Endodermal cell (in vitro differentiated cells): ENCODE measurements at regions not wholly inside any gene's neighbourhood (a gene's known extent, or its start where the extent isn't known, plus 50 kb on each side); places are given as distances from the start of the nearest gene placed in this dataset.

Experiments used
- DNase-seq: peaks from one replicate; pipeline ENCODE4 v3.0.0-alpha.2; 2017
- H3K27ac ChIP-seq: 2 replicates; pipeline ENCODE4 v1.5.1; 2013; ENCODE audit warnings: mild to moderate bottlenecking, low read depth, low read length, moderate library complexity
- H3K27me3 ChIP-seq: 2 replicates; pipeline ENCODE4 v1.6.1; 2013; ENCODE audit warnings: mild to moderate bottlenecking, low read length, moderate library complexity; ENCODE audit not compliant: insufficient read depth, control insufficient read depth, poor library complexity, severe bottlenecking
- H3K36me3 ChIP-seq: 2 replicates; pipeline ENCODE4 v1.7.0; 2013; ENCODE audit warnings: mild to moderate bottlenecking, low read length, moderate library complexity; ENCODE audit not compliant: control insufficient read depth, insufficient read depth
- H3K4me1 ChIP-seq: one replicate; pipeline ENCODE4 v1.7.0; 2013; ENCODE audit warnings: low read length; ENCODE audit not compliant: control insufficient read depth, insufficient read depth
- H3K4me3 ChIP-seq: 2 replicates; pipeline ENCODE4 v1.5.1; 2013; ENCODE audit warnings: mild to moderate bottlenecking, low read length, moderate library complexity
- H3K9ac ChIP-seq: 2 replicates; pipeline ENCODE4 v1.6.1; 2013; ENCODE audit warnings: mild to moderate bottlenecking, low read length, moderate library complexity; ENCODE audit not compliant: poor library complexity, severe bottlenecking; ENCODE audit errors: extremely low read depth
- H3K9me3 ChIP-seq: 2 replicates; pipeline ENCODE4 v1.6.1; 2013; ENCODE audit warnings: mild to moderate bottlenecking, low read length, moderate library complexity; ENCODE audit not compliant: control insufficient read depth
- H3K27ac Mint-ChIP-seq: 2 replicates; pipeline ENCODE4 v1.8.0; 2020; ENCODE audit warnings: mixed read lengths
- H3K27me3 Mint-ChIP-seq: 2 replicates; pipeline ENCODE4 v1.8.0; 2021; ENCODE audit warnings: mild to moderate bottlenecking, mixed read lengths; ENCODE audit not compliant: insufficient read depth
- H3K36me3 Mint-ChIP-seq: 2 replicates; pipeline ENCODE4 v1.8.0; 2020; ENCODE audit warnings: low read depth, mixed read lengths
- H3K4me1 Mint-ChIP-seq: 2 replicates; pipeline ENCODE4 v1.8.0; 2020; ENCODE audit warnings: mixed read lengths
- H3K4me3 Mint-ChIP-seq: 2 replicates; pipeline ENCODE4 v1.8.0; 2020; ENCODE audit warnings: mild to moderate bottlenecking, moderate library complexity, mixed read lengths
- H3K9me3 Mint-ChIP-seq: 2 replicates; pipeline ENCODE4 v1.8.0; 2020; ENCODE audit warnings: mild to moderate bottlenecking, mixed read lengths
- WGBS, 2 experiments: methylation state at CpG; one replicate each; pipeline versions ENCODE4 v1.1.5 to v1.1.7; 2013; ENCODE audit warnings: missing lambda C conversion rate in 2 of 2, mixed read lengths in 1 of 2; ENCODE audit not compliant: insufficient coverage in 1 of 2, insufficient read length in 1 of 2; 5-methylcytosine and 5-hydroxymethylcytosine counted together
- TF ChIP-seq, protein P1 (sequence below): fragments of 200-600 bp; sonication (generic); conservative IDR thresholded peaks from 2 replicates; pipeline ENCODE4 v1.5.0; 2021; ENCODE audit warnings: antibody characterized with exemption, mild to moderate bottlenecking

GRCh38 chr13:102945324-102945815, 99.5 kb downstream of the ERCC5 start:
- Mint-ChIP-seq H3K36me3 (no peaks in the 10 kb centered on the region), H3K4me1 (peaks cover 11% of the 10 kb centered on the region)
- TF ChIP-seq, protein P1, sequence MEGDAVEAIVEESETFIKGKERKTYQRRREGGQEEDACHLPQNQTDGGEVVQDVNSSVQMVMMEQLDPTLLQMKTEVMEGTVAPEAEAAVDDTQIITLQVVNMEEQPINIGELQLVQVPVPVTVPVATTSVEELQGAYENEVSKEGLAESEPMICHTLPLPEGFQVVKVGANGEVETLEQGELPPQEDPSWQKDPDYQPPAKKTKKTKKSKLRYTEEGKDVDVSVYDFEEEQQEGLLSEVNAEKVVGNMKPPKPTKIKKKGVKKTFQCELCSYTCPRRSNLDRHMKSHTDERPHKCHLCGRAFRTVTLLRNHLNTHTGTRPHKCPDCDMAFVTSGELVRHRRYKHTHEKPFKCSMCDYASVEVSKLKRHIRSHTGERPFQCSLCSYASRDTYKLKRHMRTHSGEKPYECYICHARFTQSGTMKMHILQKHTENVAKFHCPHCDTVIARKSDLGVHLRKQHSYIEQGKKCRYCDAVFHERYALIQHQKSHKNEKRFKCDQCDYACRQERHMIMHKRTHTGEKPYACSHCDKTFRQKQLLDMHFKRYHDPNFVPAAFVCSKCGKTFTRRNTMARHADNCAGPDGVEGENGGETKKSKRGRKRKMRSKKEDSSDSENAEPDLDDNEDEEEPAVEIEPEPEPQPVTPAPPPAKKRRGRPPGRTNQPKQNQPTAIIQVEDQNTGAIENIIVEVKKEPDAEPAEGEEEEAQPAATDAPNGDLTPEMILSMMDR, result no peak

GRCh38 chr13:102944821-102945220, 99.0 kb downstream of the ERCC5 start:
- H3K27me3 Mint-ChIP-seq, result peaks cover 23% of the 10 kb centered on the region
- H3K4me1 Mint-ChIP-seq, result peaks cover 8% of the 10 kb centered on the region
- Histone ChIP-seq H3K4me1 (peaks cover 3% of the 10 kb centered on the region), H3K27ac (no peak overlapping the region), H3K27me3 (peaks cover 34% of the 10 kb centered on the region), H3K4me3 (no peak overlapping the region), H3K36me3 (no peaks in the 10 kb centered on the region), H3K9ac (no peak overlapping the region), H3K9me3 (peaks cover 12% of the 10 kb centered on the region)
- no peaks in the 10 kb centered on the region for H3K36me3 Mint-ChIP-seq
- H3K9me3 Mint-ChIP-seq, result no peaks in the 10 kb centered on the region
- WGBS, 2 experiments, result 82 to 90% methylated on average over 2 of the region's 2 CpGs
- TF ChIP-seq, protein P1, result no peak
- H3K4me3 Mint-ChIP-seq, result no peak overlapping the region
- H3K27ac Mint-ChIP-seq, result no peak overlapping the region
- DNase-seq, result no peak

More at GRCh38 chr13:102945324-102945815, 99.5 kb downstream of the ERCC5 start:
- Histone ChIP-seq H3K36me3 (no peaks in the 10 kb centered on the region), H3K27ac (no peak overlapping the region), H3K9ac (no peak overlapping the region), H3K27me3 (peaks cover 34% of the 10 kb centered on the region), H3K9me3 (peaks cover 12% of the 10 kb centered on the region), H3K4me1 (peaks cover 3% of the 10 kb centered on the region), H3K4me3 (no peak overlapping the region)
- H3K27me3 Mint-ChIP-seq, result peaks cover 23% of the 10 kb centered on the region
- no peak overlapping the region for H3K27ac Mint-ChIP-seq
- no peak overlapping the region for H3K4me3 Mint-ChIP-seq
- DNase-seq, result no peak
- no peaks in the 10 kb centered on the region for H3K9me3 Mint-ChIP-seq
- 92 to 100% methylated on average over 1 to 7 of the region's 7 CpGs for WGBS, 2 experiments

DNA sequence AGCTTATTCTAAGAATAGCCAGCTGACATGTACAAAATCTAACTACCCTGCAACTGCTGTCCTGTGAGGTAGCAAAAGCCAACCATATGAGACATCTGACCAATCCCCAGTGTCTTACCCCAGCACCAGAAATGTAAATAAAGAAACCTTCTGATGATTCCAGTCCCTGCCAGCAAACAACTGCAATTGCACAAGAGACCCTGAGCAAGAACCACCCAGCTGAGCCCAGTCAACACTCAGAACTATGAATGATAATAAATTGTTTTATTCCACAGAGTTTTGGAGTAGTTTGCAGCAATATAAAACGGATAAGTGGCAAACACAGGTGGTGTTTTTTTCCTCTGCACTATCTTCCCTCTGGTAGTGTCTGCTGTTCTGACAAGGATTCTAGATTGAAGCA, 94.9 kb downstream of the ERCC5 start:
- peaks cover 4% of the 10 kb centered on the region for H3K4me1 Mint-ChIP-seq
- H3K36me3 ChIP-seq, result no peaks in the 10 kb centered on the region
- no peak overlapping the region for H3K27ac ChIP-seq
- TF ChIP-seq, protein P1, result no peak
- peaks cover 25% of the 10 kb centered on the region for H3K27me3 Mint-ChIP-seq
- H3K9me3 ChIP-seq, result peaks cover 12% of the 10 kb centered on the region
- DNase-seq, result no peak
- no peak overlapping the region for H3K27ac Mint-ChIP-seq
- H3K36me3 Mint-ChIP-seq, result no peaks in the 10 kb centered on the region
- H3K27me3 ChIP-seq, result peaks cover 34% of the 10 kb centered on the region
- no peak overlapping the region for H3K4me3 ChIP-seq
- H3K4me3 Mint-ChIP-seq, result no peak overlapping the region
- no peaks in the 10 kb centered on the region for H3K9me3 Mint-ChIP-seq
- peaks cover 3% of the 10 kb centered on the region for H3K4me1 ChIP-seq
- 100% methylated on average over 1 of the region's 1 CpG for WGBS, 2 experiments
- H3K9ac ChIP-seq, result no peak overlapping the region
